K562 (cell line): ENCODE measurements at regions not wholly inside any gene's neighbourhood (a gene's known extent, or its start where the extent isn't known, plus 50 kb on each side); places are given as distances from the start of the nearest gene placed in this dataset.

Source experiments
- CBX1 ChIP-seq: sonication (generic); IDR thresholded peaks from 2 replicates; pipeline ENCODE4 v1.6.1; 2016; ENCODE audit warnings: antibody characterized with exemption, low read depth, mild to moderate bottlenecking
- CBX5 ChIP-seq: IDR thresholded peaks from 2 replicates; pipeline ENCODE4 v1.6.1; 2014; ENCODE audit warnings: low read depth, borderline replicate concordance
- CTCF ChIP-seq, 3 experiments: IDR thresholded peaks in 2 of 3; conservative IDR thresholded peaks in 1 of 3; 2 replicates each; pipeline ENCODE4 v1.5.1; 2011 to 2012; ENCODE audit warnings: low read length in 3 of 3, mild to moderate bottlenecking in 3 of 3, control low read depth in 2 of 3, improper control_type of control experiment in 1 of 3, inconsistent platforms in 1 of 3, low read depth in 1 of 3, mixed read lengths in 1 of 3, moderate library complexity in 1 of 3; ENCODE audit not compliant: insufficient read depth in 2 of 3
- MAX ChIP-seq: sonication (generic); formaldehyde crosslinking; IDR thresholded peaks from 2 replicates; pipeline ENCODE4 v1.9.0; 2022; ENCODE audit warnings: mild to moderate bottlenecking, missing genetic modification reagents
- NFYB ChIP-seq: IDR thresholded peaks from 2 replicates; pipeline ENCODE4 v1.6.1; 2011; ENCODE audit warnings: mild to moderate bottlenecking, moderate library complexity; ENCODE audit not compliant: insufficient read length; ENCODE audit errors: extremely low read depth
- POLR2AphosphoS5 ChIP-seq: IDR thresholded peaks from 2 replicates; pipeline ENCODE4 v1.6.1; 2011; ENCODE audit warnings: mild to moderate bottlenecking, low read depth, low read length, moderate library complexity; ENCODE audit not compliant: control insufficient read depth, insufficient read depth
- PREB ChIP-seq: sonication (generic); formaldehyde crosslinking; IDR thresholded peaks from 2 replicates; pipeline ENCODE4 v1.8.1; 2023; ENCODE audit warnings: mild to moderate bottlenecking, missing genetic modification reagents
- RAD51 ChIP-seq: fragments of 450-650 bp; IDR thresholded peaks from 2 replicates; pipeline ENCODE4 v1.7.1; 2016; ENCODE audit warnings: low read depth, mild to moderate bottlenecking, borderline replicate concordance
- REST ChIP-seq, 2 experiments: fragments of 450-650 bp; formaldehyde crosslinking in 1 of 2; IDR thresholded peaks; 2 replicates each; pipeline versions ENCODE4 v1.4.0 to v1.6.1; 2014 to 2020; ENCODE audit warnings: mild to moderate bottlenecking in 2 of 2, borderline replicate concordance in 1 of 2, low read depth in 1 of 2
- YY1 ChIP-seq, 3 experiments: IDR thresholded peaks; 2 replicates each; pipeline ENCODE4 v1.6.1; 2011; ENCODE audit warnings: low read length in 2 of 3, mild to moderate bottlenecking in 2 of 3, moderate library complexity in 2 of 3, borderline replicate concordance in 1 of 3, control low read depth in 1 of 3, low read depth in 1 of 3; ENCODE audit not compliant: insufficient read depth in 3 of 3, insufficient replicate concordance in 2 of 3, control insufficient read depth in 1 of 3, insufficient read length in 1 of 3; ENCODE audit errors: extremely low read depth in 1 of 3
- ZFX ChIP-seq: sonication (generic); formaldehyde crosslinking; IDR thresholded peaks from 2 replicates; pipeline ENCODE4 v1.8.0; 2022; ENCODE audit warnings: mild to moderate bottlenecking, missing genetic modification reagents, moderate library complexity

- TF ChIP-seq CBX5: no peak
- no peak for TF ChIP-seq RAD51
- no peak for TF ChIP-seq POLR2AphosphoS5
- TF ChIP-seq CTCF (IDR thresholded peaks at IDR 0.05 in 2 of 3, conservative IDR thresholded peaks at IDR 0.05 in 1 of 3; ENCODE audit: insufficient read depth in 2 of 3, low read depth in 1 of 3, low read length in 3 of 3): no peak
- no peak for TF ChIP-seq NFYB
- TF ChIP-seq PREB (CRISPR knock-in tag): no peak
- TF ChIP-seq REST (IDR thresholded peaks at IDR 0.05; ENCODE audit: borderline replicate concordance): no peak
- no peak for TF ChIP-seq REST (CRISPR knock-in tag; IDR thresholded peaks at IDR 0.05; ENCODE audit: low read depth)
- no peak for TF ChIP-seq YY1 (IDR thresholded peaks at IDR 0.05; ENCODE audit: borderline replicate concordance in 1 of 3, control insufficient read depth in 1 of 3, extremely low read depth in 1 of 3, insufficient read depth in 3 of 3, insufficient read length in 1 of 3, insufficient replicate concordance in 2 of 3, low read depth in 1 of 3, low read length in 2 of 3)
- TF ChIP-seq ZFX: no peak
- TF ChIP-seq MAX (CRISPR knock-in tag): no peak
- TF ChIP-seq CBX1: no peak
Measured at GRCh38 chr3:168419091-168419490, 323.4 kb upstream of the GOLIM4 start.
